Pons (tissue), 1 donor: ENCODE measurements at regions not wholly inside any gene's neighbourhood (a gene's known extent, or its start where the extent isn't known, plus 50 kb on each side); places are given as distances from the start of the nearest gene placed in this dataset.

Experiments
- DNase-seq: peaks from one replicate; pipeline ENCODE4 v3.0.0-alpha.2; 2016; ENCODE audit warnings: low spot score

DNA sequence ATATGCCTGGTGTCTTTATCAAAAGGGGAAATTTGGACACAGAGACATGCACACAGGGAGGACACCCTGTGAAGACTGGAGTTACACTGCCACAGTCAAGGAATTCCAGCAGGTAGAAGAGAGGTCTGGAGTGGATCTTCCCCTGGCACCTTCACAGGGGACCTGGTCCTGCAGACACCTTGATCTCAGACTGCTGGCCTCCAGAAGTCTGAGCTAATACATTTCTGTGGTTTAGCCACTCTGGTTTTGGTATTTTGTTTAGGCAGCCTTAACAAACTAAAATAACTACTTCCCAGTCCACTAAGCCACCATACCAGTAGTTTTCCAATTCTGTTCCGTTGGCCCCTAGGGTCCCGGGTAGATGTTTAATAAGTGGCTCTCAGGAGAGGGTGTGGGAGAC lies 164.7 kb downstream of the SETD4 start:
- no peak for DNase-seq

DNA sequence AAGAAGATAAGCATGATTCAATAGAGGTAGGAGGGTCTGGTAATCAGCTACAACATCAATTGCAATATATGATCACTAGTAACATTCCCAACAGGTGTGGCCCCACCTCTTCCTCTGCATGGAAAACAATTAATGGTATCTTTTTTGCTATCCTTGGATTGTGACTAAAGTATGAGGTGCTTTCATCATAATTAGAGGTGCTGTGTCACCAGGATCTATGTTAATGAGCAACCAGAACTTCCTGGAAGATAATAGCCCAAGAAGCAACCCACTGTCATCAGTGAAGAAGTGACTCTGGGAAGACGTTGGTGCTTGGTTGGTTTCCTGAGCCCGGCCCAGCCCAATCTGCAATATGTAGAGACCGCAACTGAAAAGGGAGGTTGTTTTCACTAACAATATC lies 167.2 kb downstream of the SETD4 start:
- no peak for DNase-seq

DNA sequence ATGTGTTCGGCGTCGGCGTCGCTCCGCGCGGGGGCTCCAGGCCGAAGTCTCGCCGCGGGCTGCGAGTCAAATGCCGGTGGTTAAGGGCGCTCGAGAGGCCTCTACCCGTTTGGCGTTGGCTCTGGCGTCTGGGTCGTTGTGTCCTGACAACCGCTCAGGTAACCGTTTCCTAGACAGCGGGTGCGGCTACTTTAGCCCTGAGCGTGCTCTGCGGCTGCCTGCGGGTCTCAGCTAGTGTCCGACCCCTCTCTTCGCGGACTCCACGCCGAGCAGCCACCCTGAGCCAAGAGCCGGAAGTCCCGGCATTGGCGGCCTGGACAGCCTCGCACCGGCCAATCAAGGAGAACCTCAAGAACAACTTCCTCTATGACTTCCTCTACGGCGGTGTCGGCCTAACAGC lies 173.4 kb downstream of the SETD4 start:
- DNase-seq: no peak

DNA sequence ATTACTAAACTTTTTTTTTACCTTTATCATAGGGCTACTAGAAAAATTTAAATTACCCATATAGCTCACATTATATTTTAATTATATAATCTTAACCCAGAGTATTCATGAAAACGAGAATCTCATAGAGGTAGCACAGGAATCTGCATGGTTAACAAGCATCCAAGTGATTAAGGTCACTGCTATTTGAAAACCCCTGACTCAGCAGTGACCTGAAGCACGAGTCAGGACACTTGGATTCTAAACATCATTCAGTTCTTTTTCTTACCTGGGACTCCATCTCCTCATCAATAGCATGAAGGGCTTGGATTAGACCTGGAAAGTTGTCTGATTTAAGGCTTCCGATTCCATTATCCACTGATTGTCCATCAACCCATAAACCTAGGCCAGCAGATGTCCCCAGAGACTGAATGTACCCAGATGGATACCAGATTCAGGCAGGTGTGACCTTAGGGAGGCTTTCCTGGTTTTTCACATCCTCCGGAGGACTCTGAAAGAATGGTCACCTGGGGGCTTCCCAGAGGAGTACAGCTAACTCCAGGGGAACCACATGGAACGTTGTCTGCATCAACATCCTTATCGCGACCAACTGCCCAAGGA lies 174.3 kb downstream of the SETD4 start:
- DNase-seq: no peak

DNA sequence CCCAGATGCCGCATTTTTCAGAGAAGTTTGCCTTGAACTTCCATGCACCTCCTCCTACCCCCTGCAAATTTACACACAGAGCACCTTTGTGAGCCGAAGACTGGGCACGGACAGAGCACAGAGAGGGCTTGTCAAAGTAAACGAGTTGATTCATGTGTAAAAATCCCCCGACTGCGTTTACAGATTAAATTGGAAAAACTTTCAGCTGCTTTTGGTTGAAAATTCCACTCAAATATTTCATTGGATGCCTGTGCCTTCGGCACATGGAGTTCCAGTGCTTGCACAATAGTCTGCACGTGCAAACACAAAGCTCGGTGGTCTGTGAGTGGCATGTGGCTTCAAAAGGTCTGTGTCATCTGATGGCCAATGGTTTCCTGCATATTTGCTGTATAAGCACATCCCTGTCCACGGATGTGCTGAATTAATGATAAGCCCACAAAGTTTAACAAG lies 177.5 kb downstream of the SETD4 start:
- DNase-seq: no peak

DNA sequence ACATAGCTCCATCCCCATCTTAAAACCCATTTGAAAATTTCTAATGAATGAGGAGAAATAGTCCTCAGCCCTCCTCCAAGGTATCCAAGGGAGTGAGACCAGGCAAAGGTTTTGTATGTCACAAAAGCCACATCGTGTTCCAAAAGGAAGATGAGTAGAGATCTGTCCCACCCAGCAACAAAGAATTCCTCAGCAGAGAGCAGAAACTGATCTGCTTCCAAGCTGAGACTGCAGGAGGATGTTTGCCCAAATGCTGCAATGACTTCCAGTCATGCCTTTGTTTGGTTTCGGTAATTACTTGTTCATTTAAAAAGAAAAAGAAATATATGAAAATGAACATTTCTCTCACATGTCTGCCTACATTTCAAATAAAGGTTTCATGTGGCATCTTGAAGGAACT lies 186.9 kb downstream of the SETD4 start:
- no peak for DNase-seq

DNA sequence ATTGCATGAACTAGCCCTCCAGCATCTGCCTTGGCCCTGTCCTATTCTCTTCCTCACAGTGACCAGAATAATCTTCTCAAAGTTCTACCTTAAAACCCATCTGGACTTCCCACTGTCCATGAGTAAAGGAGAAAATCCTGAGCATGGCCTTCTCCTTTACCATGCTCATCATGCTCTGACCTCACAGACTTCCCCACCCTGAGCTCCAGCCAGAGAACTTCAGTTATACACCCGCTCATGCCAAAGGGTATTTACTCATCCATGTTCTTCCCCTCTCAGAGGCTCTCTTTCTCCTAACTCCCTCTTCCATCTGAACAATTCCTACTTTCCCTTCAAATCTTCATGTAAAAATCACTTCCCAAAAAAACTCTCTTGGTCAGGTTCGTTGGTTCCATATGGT lies 188.4 kb downstream of the SETD4 start:
- DNase-seq: no peak

DNA sequence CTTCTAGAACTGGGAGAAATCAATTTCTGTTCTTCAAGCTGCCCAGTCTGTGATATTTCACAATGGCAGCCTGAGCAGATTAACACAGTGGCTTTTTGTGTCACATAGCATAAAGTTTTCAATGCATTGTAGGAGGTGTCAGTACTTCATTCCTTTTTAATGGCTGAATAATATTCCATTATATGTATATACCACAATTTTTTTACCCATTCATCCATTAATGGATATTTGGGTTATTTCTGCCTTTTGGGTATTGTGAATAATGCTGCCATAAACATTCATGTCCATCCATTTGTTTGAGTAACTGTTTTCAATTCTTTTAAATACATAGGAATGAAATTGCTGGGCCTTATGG lies 191.5 kb downstream of the SETD4 start:
- DNase-seq: no peak

DNA sequence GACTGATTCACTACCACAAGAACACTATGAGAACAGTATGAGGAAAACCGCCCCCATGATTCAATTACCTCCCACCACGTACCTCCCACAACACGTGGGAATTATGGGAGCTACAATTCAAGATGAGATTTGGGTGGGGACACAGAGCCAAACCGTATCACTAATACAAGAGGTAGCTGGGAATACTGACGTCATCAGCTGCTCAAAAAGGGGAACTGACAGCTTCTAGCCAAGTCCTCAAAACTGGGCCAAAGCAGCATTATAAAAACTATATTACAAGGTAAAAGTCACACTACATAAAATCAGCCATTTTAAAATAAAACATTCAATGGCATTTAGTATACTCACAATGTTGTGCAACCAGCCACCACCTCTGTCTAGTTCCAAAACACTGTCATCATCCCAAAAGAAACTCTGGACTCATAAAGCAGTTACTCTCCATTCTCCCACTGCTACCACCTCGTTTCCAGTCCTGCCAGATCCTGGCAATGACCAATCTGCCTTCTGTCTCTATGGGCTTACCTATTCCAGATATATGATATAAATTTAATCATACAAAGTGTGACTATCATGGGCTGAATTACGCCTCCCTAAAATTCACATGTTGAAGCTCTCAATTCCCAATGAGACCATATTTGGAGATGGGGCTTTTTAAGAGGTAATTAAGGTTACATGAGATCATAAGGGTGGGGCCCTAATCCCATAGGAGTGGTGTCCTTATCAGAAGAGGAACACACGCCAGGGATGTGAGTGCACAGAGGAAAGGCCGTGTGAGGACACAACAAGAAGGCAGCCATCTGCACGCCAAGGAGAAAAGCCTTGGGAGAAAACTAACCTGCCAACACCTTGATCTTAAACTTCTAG lies 192.1 kb downstream of the SETD4 start:
- DNase-seq: no peak

DNA sequence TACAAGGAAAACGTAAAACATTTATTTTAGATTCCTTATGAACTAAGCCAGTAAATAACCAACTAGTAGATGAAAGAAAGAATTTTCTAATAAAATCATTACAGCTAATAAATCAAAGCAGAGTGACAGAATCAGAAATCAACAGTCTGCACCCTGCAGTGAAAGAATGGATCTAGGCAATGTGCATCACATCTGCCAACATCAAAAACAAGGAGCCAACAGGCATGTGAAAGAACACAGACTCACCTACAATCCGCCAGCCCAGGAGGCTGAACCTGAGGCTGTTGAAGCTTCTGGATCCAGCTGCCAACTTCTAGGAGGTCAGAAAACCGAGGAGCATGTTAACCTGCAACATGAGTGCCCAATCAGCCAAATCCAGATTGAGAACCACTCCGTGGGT lies 196.3 kb downstream of the SETD4 start:
- no peak for DNase-seq

DNA sequence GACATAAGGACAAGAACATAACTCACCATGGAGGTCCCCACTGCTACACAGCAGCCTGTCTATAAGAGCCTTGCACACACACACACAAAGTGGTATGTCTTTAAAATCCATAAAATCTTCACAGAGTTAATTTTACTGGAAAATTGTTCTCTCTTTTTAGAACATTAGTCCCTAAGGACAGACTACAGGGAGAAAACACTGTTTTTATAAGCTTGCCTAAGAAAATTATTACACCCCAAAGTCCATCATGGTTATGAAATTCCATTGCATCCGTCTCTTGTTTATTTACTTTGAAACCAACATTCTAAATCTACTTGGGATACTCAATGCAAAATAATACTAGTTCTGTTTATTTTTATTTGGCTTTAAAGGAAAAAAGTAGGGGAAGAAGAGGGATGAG lies 197.4 kb downstream of the SETD4 start:
- no peak for DNase-seq

DNA sequence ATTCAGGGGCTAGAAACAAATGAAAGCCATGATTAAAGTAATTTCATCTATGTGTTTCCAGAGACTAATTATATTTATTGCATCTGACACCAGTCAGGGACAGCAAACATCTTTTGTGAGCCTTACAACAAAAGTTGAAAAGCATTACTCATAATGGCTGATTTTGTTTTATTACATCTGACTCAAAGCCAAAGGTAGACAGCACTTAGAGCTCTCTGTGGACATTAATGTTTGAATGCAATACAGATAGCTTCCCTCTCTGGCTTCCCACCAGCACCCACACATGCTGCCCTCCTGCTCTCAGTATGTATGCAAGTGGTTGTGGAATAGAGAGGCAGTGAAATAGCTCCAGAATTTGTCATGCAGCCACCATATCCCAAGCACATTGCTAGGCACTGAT lies 198.7 kb downstream of the SETD4 start:
- DNase-seq: no peak

DNA sequence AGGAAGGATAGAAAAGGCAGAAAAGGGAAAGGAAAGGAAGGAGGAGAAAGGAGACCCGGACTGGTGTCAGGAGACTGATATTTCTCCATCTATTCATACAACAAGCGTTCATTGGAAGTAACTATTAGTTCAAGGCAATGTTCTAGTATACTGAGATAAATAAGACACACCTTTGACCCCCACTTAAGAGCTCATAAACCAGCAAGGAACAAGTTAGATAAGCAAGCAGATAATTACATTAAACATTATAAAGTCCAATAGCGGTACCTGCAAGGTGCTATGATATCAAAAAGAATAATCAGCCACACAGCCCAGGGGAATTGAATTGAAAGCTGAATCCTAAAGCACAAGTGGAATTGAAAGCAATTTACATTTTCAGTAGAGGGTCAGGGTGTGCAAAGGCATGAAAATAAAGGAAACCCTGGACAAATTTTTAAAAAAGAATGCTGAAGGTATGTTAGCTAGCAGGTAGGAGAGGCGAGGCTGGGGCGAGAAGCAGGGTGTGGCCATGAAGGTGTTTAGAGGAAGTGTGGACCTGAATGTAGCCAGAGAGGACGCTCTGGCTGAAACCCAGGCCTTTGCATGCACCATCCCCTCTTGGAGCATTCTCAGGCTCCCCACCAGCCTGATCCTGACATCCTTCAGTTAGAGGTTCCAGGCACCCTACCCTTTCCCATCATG lies 200.0 kb downstream of the SETD4 start:
- no peak for DNase-seq

DNA sequence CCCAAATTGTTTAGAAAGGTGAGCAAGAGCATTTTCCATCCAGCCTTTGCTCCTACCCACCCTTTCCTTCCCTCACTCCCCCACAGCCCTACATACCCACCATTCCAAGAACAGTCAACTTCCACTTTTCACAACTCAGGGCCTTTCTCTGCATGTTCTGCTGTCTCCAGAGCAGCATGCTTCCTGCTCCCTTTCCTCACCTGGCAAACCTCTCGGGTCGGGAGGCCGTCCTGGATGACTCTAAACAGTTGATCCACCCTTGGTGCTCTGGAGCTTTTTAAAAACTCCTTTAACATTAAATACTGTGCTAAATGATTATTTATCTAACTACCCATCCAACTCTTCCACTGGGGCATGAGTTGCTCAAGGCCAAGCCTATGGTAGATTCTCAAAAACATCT lies 200.6 kb downstream of the SETD4 start:
- DNase-seq: no peak

DNA sequence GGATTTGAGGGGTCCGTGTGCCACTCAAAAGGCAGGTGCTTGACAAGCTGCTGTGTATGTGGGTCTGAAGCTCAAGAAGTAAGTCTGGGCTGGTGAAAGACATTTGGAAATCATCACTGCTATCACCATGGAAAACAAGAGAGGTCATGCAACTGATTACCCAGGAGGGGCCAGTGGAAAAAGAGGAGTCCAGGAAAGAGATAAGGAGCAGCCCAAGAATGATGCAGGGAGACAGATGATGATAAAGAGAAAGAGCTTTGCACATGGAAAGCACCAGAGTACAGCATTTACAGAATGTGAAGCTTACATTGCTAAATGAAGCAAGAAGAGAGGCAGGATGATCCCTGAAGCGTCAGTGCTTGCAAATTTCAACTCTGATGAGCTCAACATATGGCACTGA lies 203.2 kb downstream of the SETD4 start:
- DNase-seq: no peak

DNA sequence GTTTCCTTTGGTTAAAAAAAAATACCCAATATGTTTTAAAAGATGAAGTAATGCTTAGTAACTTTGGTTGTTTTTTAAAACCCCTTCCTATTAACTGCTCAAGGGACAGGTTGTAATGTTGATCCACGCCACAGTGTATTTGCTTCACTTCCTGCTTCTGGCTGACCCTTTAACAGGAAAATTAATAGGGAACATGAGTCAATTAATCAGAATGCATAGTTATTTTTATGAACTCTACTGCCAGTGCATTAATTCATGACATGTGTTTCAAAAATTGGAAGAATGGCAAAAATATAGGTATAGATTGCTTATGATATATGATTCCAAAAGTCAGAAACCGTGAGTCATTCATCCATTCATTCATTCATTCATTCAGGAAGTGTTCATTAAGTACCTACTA lies 204.8 kb downstream of the SETD4 start:
- no peak for DNase-seq

DNA sequence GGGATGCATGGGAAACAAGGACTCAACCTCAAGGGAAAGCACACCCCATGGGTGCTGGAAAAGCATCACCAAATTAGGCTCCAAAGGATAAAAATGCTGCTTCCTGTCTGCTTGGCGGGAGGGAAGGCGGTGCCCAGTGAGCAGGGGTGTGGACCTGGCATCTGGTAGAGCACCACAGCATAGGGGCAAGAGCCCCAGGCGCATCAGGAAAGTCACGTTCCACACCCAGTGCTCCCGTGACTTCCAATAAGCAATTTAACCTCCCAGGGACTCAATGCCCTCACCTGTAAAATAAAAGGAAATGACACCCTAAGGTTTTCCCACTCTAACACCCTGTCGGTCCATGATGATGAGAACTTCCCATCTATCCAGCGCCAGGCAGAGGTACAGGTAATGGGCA lies 206.0 kb downstream of the SETD4 start:
- no peak for DNase-seq

DNA sequence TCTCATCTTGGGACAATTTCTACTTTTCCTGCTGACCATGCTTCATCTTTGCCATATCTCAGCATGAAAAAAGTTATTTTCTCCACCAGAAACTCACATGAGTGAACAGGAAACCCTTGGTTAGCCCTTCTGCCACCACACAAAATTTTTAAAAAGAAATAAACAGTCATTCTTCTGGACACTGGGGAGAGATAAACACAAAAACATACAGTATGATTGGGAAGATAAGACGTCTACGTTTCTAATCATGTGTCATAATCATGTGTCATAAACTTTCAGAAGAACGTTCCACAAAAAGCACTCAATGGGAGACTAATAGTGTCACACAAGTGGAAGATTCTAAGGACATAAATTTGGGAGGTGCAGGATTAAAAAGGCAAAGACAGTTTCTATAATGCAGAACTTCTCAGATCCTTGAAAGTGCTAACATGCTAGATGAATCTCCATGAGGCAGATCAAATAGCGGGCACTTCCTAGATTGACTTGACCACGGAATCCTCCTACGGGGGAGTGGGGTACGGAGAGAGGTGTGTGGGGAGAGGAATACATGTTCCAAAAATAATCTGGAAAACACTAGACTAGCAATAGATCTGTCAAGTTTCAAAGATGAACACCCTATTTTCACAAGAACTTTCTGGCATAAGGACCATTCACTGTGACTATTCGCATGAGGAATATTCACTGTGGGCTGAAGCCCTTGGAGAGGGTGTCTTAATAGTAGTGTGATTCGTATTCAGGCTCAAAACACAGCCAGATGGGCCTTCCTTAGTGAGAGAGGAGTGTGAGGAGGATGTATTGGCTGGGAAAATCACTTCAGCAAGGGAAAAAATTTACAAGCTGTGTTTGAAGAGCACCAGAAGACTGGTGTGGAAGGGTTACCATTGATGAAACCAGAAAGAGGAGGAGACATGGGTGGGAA lies 206.7 kb downstream of the SETD4 start:
- no peak for DNase-seq

DNA sequence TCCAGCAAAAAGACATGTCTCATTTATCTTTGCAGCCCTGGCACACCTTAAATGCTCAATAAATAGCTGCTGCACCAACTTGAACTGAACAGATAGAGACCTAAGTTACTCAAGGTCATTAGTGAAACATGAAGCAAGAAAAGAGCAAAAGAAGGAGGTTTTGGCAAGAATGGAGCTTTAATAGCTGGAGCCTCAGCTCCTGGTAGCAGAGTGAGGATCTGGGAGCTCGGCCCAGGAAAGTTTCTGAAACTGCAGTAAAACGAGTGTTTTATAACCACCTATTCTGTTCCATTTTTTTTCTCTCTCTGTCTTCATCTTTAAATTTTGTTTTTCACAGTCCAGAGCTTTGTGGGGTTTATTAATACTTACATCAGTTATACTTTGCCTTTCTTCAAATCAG lies 207.5 kb downstream of the SETD4 start:
- no peak for DNase-seq

DNA sequence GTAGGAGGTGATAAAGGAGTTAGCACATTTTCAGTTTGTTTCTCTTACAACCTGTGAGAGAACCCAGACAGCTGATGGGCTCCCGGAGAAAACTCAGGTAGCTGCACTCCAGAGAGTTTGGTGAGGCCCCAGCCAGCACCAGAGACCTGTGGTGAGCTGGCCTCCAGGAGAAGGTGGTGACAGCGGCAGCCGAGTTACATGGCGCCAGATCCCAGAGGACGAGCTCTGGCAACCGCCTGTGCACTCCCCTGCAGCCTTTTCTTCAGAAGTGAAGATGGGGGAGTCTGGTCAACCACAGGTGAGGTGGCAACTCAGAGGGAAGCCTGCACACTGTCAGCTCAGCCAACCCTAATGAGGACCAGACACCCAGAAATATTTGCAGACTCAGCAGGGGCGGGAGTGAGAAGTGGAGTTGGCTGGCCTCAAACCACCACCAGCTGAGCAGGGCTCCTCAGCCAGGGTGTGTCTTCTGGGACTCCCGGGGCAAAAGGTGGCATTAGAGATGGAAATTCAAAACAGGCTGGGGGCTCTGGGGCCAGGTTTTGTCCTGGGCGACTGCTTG lies 209.7 kb downstream of the SETD4 start:
- DNase-seq: no peak

DNA sequence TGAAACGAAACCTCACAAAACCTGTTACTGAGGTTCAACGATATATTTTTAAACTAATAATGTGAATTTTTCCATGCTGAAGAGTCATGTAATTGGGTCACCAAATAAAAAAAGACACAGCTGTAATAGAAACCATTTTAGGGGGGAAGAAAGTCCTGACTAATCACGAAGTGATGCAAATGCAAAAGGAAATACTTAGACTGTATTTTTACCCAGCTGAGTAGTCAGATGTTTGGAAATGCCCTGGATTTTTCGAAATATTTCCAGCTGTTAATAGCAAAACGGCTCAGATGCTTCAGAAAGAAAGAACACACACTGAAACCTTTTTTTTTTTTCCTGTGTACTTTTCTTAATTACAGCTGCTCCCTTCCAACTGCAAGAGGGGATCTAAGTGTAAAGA lies 210.3 kb downstream of the SETD4 start:
- no peak for DNase-seq

DNA sequence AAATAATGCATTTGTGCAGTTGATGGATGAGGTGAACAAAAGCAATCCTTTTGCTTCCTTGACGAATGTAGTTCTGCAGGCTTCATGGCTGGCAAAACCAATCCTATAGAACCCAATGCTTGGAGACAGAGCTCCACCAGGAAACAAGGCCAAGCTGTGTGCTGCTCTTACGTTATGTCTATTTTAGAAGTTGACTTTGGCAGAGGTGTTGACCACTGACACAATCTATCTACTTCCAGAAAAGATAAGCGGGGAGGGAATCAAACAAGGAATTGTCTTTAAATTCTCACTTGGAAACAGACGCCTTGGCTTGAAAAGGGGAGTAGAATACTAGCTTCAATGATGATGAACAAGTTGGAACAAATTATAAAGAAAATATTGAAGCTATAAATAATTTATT lies 211.2 kb downstream of the SETD4 start:
- DNase-seq: no peak
